ENCODE measurements at regions not wholly inside any gene's neighbourhood (a gene's known extent, or its start where the extent isn't known, plus 50 kb on each side); places are given as distances from the start of the nearest gene placed in this dataset.

DNA sequence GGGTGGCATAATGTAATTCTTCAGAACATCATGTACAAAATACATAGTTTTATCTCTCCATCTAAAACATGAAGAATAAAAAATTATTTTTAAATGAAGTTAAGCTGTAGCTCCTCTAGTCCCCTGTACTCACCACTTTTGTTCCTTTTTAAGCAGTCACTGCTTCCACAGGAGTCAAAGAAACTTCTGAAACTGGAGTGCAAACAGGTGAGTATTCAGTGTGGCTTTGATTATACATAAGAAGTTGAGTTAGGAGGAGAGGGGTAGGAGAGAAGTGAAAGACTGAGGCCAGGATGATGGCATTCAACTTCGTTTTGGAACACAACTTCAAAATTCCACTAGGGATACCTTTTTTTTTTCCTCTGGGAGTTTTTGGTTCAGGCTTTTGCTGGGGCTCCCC lies 131.4 kb upstream of the CNTN1 start:
- Mint-ChIP-seq H3K36me3 (ENCODE audit: low read depth) (no peaks in the 10 kb centered on the region), H3K4me3 (no peak overlapping the region), H3K27ac (no peak overlapping the region), H3K27me3 (ENCODE audit: low read depth) (no peaks in the 10 kb centered on the region), H3K9me3 (ENCODE audit: insufficient read depth) (no peaks in the 10 kb centered on the region), H3K4me1 (ENCODE audit: low read depth) (no peaks in the 10 kb centered on the region)
- ChIA-PET CTCF (no interaction called here), POLR2A (no interaction called here)
- DNase-seq (no peak), ATAC-seq (no peak)

DNA sequence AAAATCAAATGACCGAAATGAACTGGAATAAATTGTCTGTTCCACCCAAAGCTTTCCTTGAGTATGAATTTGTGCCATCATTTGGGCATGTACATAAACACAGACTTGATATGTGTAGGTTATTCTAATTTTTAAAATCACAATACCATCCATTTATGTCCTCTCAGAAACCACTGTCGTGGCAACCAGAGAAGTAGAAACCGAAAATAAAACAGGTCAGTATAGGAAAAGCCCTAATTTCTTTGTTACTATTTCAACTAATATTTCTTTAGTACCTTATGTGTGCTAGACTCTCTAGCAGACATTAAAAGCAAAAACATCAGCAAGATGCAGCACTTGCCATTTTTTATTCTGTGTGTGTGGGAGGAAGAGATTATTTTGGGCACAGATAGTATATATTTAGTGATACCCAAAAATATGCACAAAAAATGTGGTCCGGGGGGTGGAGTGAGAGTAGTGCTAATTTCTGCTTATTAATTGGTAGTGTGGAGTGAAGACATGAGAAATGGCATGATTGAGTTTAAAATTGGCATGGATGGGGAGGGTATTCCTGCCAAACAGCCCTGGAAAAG lies 130.8 kb upstream of the CNTN1 start:
- ChIA-PET POLR2A (no interaction called here), CTCF (no interaction called here)
- H3K36me3 Mint-ChIP-seq (ENCODE audit: low read depth): no peaks in the 10 kb centered on the region
- DNase-seq (no peak), ATAC-seq (no peak)
- H3K27ac Mint-ChIP-seq: no peak overlapping the region
- no peaks in the 10 kb centered on the region for H3K9me3 Mint-ChIP-seq (ENCODE audit: insufficient read depth)
- H3K4me1 Mint-ChIP-seq (ENCODE audit: low read depth): no peaks in the 10 kb centered on the region
- H3K4me3 Mint-ChIP-seq: no peak overlapping the region
- no peaks in the 10 kb centered on the region for H3K27me3 Mint-ChIP-seq (ENCODE audit: low read depth)

- H3K4me1 Mint-ChIP-seq (ENCODE audit: low read depth): no peaks in the 10 kb centered on the region
- no peaks in the 10 kb centered on the region for H3K36me3 Mint-ChIP-seq (ENCODE audit: low read depth)
- no peaks in the 10 kb centered on the region for H3K9me3 Mint-ChIP-seq (ENCODE audit: insufficient read depth)
- ATAC-seq (no peak), DNase-seq (no peak)
- no peaks in the 10 kb centered on the region for H3K27me3 Mint-ChIP-seq (ENCODE audit: low read depth)
- no peak overlapping the region for H3K4me3 Mint-ChIP-seq
- ChIA-PET POLR2A (no interaction called here), CTCF (no interaction called here)
- no peak overlapping the region for H3K27ac Mint-ChIP-seq
Observed at GRCh38 chr12:40565029-40565633, 127.1 kb upstream of the CNTN1 start.

- Mint-ChIP-seq H3K27me3 (ENCODE audit: low read depth) (no peaks in the 10 kb centered on the region), H3K4me1 (ENCODE audit: low read depth) (no peaks in the 10 kb centered on the region), H3K36me3 (ENCODE audit: low read depth) (no peaks in the 10 kb centered on the region), H3K27ac (no peak overlapping the region), H3K4me3 (no peak overlapping the region), H3K9me3 (ENCODE audit: insufficient read depth) (no peaks in the 10 kb centered on the region)
- ATAC-seq (no peak), DNase-seq (no peak)
- POLR2A ChIA-PET: no interaction called here
- CTCF ChIA-PET: no interaction called here
Observed at GRCh38 chr12:40566271-40566670, 126.0 kb upstream of the CNTN1 start.

DNA sequence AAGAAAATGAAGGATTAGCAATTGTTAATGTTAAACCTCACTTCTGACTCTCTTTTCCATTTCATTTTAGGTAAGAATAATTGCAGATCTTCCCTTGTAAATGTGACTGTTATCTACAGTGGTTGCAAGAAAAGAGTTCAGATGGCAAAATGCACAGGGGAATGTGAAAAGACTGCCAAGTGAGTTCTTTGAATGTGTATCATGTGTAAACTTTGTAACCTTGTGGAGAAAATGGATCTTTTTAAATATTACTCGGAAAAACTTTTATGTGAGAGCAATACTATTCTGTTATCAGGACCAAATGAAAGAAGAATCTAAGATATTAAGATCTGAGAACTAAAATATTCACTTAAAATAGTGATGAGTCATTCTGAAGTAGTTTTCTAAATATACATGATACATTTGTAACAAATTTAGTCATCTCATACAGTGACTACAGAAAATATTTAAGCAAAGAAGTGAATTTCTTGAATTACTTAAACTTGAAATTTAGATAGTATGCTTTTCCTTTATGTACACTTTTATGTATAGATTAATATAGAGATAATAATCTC lies 122.5 kb upstream of the CNTN1 start:
- DNase-seq (no peak), ATAC-seq (no peak)
- no peak overlapping the region for H3K27ac Mint-ChIP-seq
- no peak overlapping the region for H3K4me3 Mint-ChIP-seq
- CTCF ChIA-PET: no interaction called here
- POLR2A ChIA-PET: no interaction called here
- H3K27me3 Mint-ChIP-seq (ENCODE audit: low read depth): no peaks in the 10 kb centered on the region
- no peaks in the 10 kb centered on the region for H3K36me3 Mint-ChIP-seq (ENCODE audit: low read depth)
- H3K4me1 Mint-ChIP-seq (ENCODE audit: low read depth): no peaks in the 10 kb centered on the region
- no peaks in the 10 kb centered on the region for H3K9me3 Mint-ChIP-seq (ENCODE audit: insufficient read depth)

GRCh38 chr12:40573024-40573423 lies 119.2 kb upstream of the CNTN1 start:
- no peaks in the 10 kb centered on the region for H3K36me3 Mint-ChIP-seq (ENCODE audit: low read depth)
- ATAC-seq (no peak), DNase-seq (no peak)
- H3K9me3 Mint-ChIP-seq (ENCODE audit: insufficient read depth): no peaks in the 10 kb centered on the region
- no peaks in the 10 kb centered on the region for H3K27me3 Mint-ChIP-seq (ENCODE audit: low read depth)
- H3K4me1 Mint-ChIP-seq (ENCODE audit: low read depth): no peaks in the 10 kb centered on the region
- POLR2A ChIA-PET: no interaction called here
- H3K4me3 Mint-ChIP-seq: no peak overlapping the region
- CTCF ChIA-PET: no interaction called here
- H3K27ac Mint-ChIP-seq: no peak overlapping the region

DNA sequence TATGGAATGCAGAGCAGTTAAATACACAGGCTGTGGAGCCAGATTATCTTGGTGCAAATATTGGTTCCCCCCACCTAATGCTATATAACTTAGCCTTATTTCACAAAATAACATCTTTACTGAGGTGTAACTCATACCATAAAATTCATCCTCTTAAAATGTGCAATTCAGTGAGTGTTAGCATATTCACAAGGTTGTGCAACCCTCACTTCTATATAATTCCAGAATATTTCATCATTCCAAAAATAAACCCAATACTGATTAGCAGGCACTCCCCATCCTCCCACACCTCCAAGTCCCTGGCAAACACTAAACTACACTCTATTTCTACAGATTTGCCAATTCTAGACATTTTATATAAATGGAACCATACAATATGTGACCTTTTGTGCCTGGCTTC lies 116.3 kb upstream of the CNTN1 start:
- POLR2A ChIA-PET: no interaction called here
- ATAC-seq (no peak), DNase-seq (no peak)
- Mint-ChIP-seq H3K4me1 (ENCODE audit: low read depth) (no peaks in the 10 kb centered on the region), H3K27me3 (ENCODE audit: low read depth) (no peaks in the 10 kb centered on the region), H3K9me3 (ENCODE audit: insufficient read depth) (peaks cover 11% of the 10 kb centered on the region), H3K4me3 (no peak overlapping the region), H3K36me3 (ENCODE audit: low read depth) (no peaks in the 10 kb centered on the region), H3K27ac (no peak overlapping the region)
- CTCF ChIA-PET: no interaction called here

DNA sequence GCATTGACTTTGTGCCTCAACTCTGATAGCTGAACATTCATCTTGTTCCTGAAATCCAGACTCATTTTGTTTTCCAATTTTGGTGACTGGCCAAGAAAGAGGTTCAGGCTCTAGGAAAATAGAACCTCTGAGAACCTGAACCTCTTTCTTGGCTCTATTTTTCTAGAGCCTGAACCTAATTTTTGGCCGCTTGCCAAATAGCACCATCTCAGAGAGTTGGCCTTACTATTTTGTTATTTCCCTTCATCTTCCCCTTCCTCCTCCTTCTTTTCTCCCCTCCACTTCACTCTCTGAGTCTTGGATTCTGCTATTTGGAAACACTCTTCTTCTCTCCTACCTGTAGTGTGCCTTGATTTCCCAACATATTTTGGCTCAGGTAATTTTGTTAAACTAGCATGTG lies 114.4 kb upstream of the CNTN1 start:
- ATAC-seq: no peak

GRCh38 chr12:40579687-40580086 lies 112.6 kb upstream of the CNTN1 start:
- no peak overlapping the region for H3K4me3 Mint-ChIP-seq
- ChIA-PET CTCF (no interaction called here), POLR2A (no interaction called here)
- no peaks in the 10 kb centered on the region for H3K36me3 Mint-ChIP-seq (ENCODE audit: low read depth)
- H3K27me3 Mint-ChIP-seq (ENCODE audit: low read depth): no peaks in the 10 kb centered on the region
- ATAC-seq (no peak), DNase-seq (no peak)
- peaks cover 16% of the 10 kb centered on the region for H3K9me3 Mint-ChIP-seq (ENCODE audit: insufficient read depth)
- no peaks in the 10 kb centered on the region for H3K4me1 Mint-ChIP-seq (ENCODE audit: low read depth)
- H3K27ac Mint-ChIP-seq: no peak overlapping the region

More for the DNA sequence above, 114.4 kb upstream of the CNTN1 start:
- Mint-ChIP-seq H3K36me3 (ENCODE audit: low read depth) (no peaks in the 10 kb centered on the region), H3K4me3 (no peak overlapping the region), H3K27me3 (ENCODE audit: low read depth) (no peaks in the 10 kb centered on the region), H3K4me1 (ENCODE audit: low read depth) (no peaks in the 10 kb centered on the region), H3K27ac (no peak overlapping the region), H3K9me3 (ENCODE audit: insufficient read depth) (peaks cover 13% of the 10 kb centered on the region)
- CTCF ChIA-PET: no interaction called here
- POLR2A ChIA-PET: no interaction called here
- no peak for DNase-seq

GRCh38 chr12:40580346-40580745 lies 111.9 kb upstream of the CNTN1 start:
- ChIA-PET POLR2A (no interaction called here), CTCF (no interaction called here)
- peaks cover 16% of the 10 kb centered on the region for H3K9me3 Mint-ChIP-seq (ENCODE audit: insufficient read depth)
- no peak overlapping the region for H3K4me3 Mint-ChIP-seq
- ATAC-seq (no peak), DNase-seq (no peak)
- no peaks in the 10 kb centered on the region for H3K4me1 Mint-ChIP-seq (ENCODE audit: low read depth)
- H3K27me3 Mint-ChIP-seq (ENCODE audit: low read depth): no peaks in the 10 kb centered on the region
- H3K36me3 Mint-ChIP-seq (ENCODE audit: low read depth): no peaks in the 10 kb centered on the region
- H3K27ac Mint-ChIP-seq: no peak overlapping the region

DNA sequence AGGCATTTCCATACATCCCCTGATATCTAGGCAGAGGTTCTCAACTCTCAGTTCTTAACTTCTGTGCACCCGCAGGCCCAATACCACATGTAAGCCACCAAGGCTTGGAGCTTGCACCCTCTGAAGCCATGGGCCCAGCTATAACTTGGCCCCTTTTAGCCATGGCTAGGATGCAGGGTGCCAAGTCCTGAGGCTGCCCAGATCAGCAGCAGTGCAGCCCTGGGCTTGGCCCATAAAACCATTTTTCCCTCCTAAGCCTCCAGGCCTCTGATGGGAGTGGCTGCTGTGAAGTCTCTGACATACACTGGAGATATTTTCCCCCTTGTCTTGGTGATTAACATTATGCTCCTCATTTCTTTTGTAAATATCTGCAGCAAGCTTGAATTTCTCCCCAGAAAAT lies 110.3 kb upstream of the CNTN1 start:
- POLR2A ChIA-PET: no interaction called here
- H3K4me3 Mint-ChIP-seq: no peak overlapping the region
- H3K27me3 Mint-ChIP-seq (ENCODE audit: low read depth): no peaks in the 10 kb centered on the region
- CTCF ChIA-PET: no interaction called here
- H3K9me3 Mint-ChIP-seq (ENCODE audit: insufficient read depth): peaks cover 16% of the 10 kb centered on the region
- ATAC-seq (no peak), DNase-seq (no peak)
- no peaks in the 10 kb centered on the region for H3K4me1 Mint-ChIP-seq (ENCODE audit: low read depth)
- no peaks in the 10 kb centered on the region for H3K36me3 Mint-ChIP-seq (ENCODE audit: low read depth)
- no peak overlapping the region for H3K27ac Mint-ChIP-seq

GRCh38 chr12:40583743-40584142 lies 108.5 kb upstream of the CNTN1 start:
- no peaks in the 10 kb centered on the region for H3K36me3 Mint-ChIP-seq (ENCODE audit: low read depth)
- H3K27ac Mint-ChIP-seq: no peak overlapping the region
- no peak for DNase-seq
- no peaks in the 10 kb centered on the region for H3K27me3 Mint-ChIP-seq (ENCODE audit: low read depth)
- POLR2A ChIA-PET: no interaction called here
- H3K4me3 Mint-ChIP-seq: no peak overlapping the region
- no peaks in the 10 kb centered on the region for H3K4me1 Mint-ChIP-seq (ENCODE audit: low read depth)
- no peak for ATAC-seq
- CTCF ChIA-PET: no interaction called here
- H3K9me3 Mint-ChIP-seq (ENCODE audit: insufficient read depth): peaks cover 17% of the 10 kb centered on the region

- no peak for DNase-seq
- POLR2A ChIA-PET: no interaction called here
- Mint-ChIP-seq H3K4me1 (ENCODE audit: low read depth) (no peaks in the 10 kb centered on the region), H3K36me3 (ENCODE audit: low read depth) (no peaks in the 10 kb centered on the region), H3K9me3 (ENCODE audit: insufficient read depth) (peaks cover 19% of the 10 kb centered on the region), H3K27me3 (ENCODE audit: low read depth) (no peaks in the 10 kb centered on the region), H3K27ac (no peak overlapping the region), H3K4me3 (no peak overlapping the region)
- CTCF ChIA-PET: no interaction called here
- no peak for ATAC-seq
Observed at GRCh38 chr12:40584763-40585162, 107.5 kb upstream of the CNTN1 start.

All from activated CD8-positive, alpha-beta T cell treated with anti-CD3 and anti-CD28 coated beads, Interleukin-2, amount 10 ng/mL, durations not matched to agents 7 days and 5 days (primary cell).